SK-N-SH (cell line): ENCODE measurements at regions not wholly inside any gene's neighbourhood (a gene's known extent, or its start where the extent isn't known, plus 50 kb on each side); places are given as distances from the start of the nearest gene placed in this dataset.

Experiments
- CTCF ChIA-PET: fragments of 300-600, 350-600 bp; formaldehyde crosslinking; extraction: SDS; loops from one replicate; lab custom pipeline; 2021; lab: Yijun Ruan, JAX
- POLR2A ChIA-PET: fragments of 350-600 bp; sonication (Branson Sonifier 250); formaldehyde crosslinking; extraction: SDS; loops from one replicate; lab custom pipeline; 2020; ENCODE audit warnings: antibody characterized with exemption, inconsistent platforms; lab: Yijun Ruan, JAX
- DNase-seq: peaks from one replicate; pipeline ENCODE4 v3.0.0; 2012
- H2AFZ ChIP-seq: fragments of 200-600 bp; sonication (generic); 2 replicates; pipeline ENCODE4 v1.8.1; 2016; ENCODE audit warnings: antibody characterized with exemption, mild to moderate bottlenecking, low read depth
- H3F3A ChIP-seq: fragments of 200-600 bp; sonication (generic); replicated peaks from 2 replicates; pipeline ENCODE3; 2016; ENCODE audit warnings: antibody characterized with exemption, mild to moderate bottlenecking; ENCODE audit not compliant: insufficient read depth
- H3K27ac ChIP-seq, 2 experiments: fragments of 200-500 bp in 1 of 2; fragments of 200-600 bp in 1 of 2; sonication (Bioruptor generic) in 1 of 2; sonication (generic), shearing (Covaris generic) in 1 of 2; 2 replicates each; pipeline versions ENCODE4 v1.5.1 to v1.6.1; 2014 to 2016; ENCODE audit warnings: low read depth in 2 of 2, inconsistent platforms in 1 of 2, low read length in 1 of 2, mild to moderate bottlenecking in 1 of 2, mixed read lengths in 1 of 2
- H3K27me3 ChIP-seq: fragments of 200-600 bp; sonication (generic), shearing (Covaris generic); 2 replicates; pipeline ENCODE4 v1.6.1; 2016; ENCODE audit warnings: mixed run types; ENCODE audit not compliant: insufficient read depth
- H3K36me3 ChIP-seq, 2 experiments: fragments of 200-500 bp in 1 of 2; fragments of 200-600 bp in 1 of 2; sonication (Bioruptor generic) in 1 of 2; sonication (generic) in 1 of 2; replicated peaks in 1 of 2; 2 replicates each; pipeline versions ENCODE3 to v1.5.1; 2014 to 2016; ENCODE audit warnings: low read length in 1 of 2, mild to moderate bottlenecking in 1 of 2; ENCODE audit not compliant: insufficient read depth in 2 of 2, control insufficient read depth in 1 of 2
- H3K4me1 ChIP-seq, 2 experiments: fragments of 200-500 bp in 1 of 2; fragments of 200-600 bp in 1 of 2; sonication (Bioruptor generic) in 1 of 2; sonication (generic), shearing (Covaris generic) in 1 of 2; 2 replicates each; pipeline versions ENCODE4 v1.5.1 to v1.6.1; 2014 to 2016; ENCODE audit warnings: low read depth in 1 of 2, low read length in 1 of 2, mixed run types in 1 of 2; ENCODE audit not compliant: insufficient read depth in 2 of 2, control insufficient read depth in 1 of 2
- H3K4me2 ChIP-seq: fragments of 200-600 bp; sonication (generic), shearing (Covaris generic); 2 replicates; pipeline ENCODE4 v1.6.1; 2017; ENCODE audit warnings: mixed run types
- H3K4me3 ChIP-seq, 2 experiments: fragments of 200-500 bp in 1 of 2; fragments of 200-600 bp in 1 of 2; sonication (Bioruptor generic) in 1 of 2; sonication (generic), shearing (Covaris generic) in 1 of 2; 2 replicates each; pipeline versions ENCODE4 v1.5.1 to v1.8.1; 2014 to 2016; ENCODE audit warnings: low read depth in 2 of 2, inconsistent platforms in 1 of 2, low read length in 1 of 2, mild to moderate bottlenecking in 1 of 2, mixed read lengths in 1 of 2, moderate library complexity in 1 of 2
- H3K79me2 ChIP-seq: fragments of 200-600 bp; sonication (generic); 2 replicates; pipeline ENCODE4 v1.8.1; 2017; ENCODE audit warnings: mild to moderate bottlenecking; ENCODE audit not compliant: insufficient read depth
- H3K9ac ChIP-seq: fragments of 200-600 bp; sonication (generic); 2 replicates; pipeline ENCODE4 v1.6.1; 2017; ENCODE audit warnings: mixed run types
- H3K9me2 ChIP-seq: fragments of 200-600 bp; sonication (generic); 2 replicates; pipeline ENCODE4 v1.6.1; 2017; ENCODE audit warnings: mixed run types
- H3K9me3 ChIP-seq: fragments of 200-600 bp; sonication (generic); 2 replicates; pipeline ENCODE4 v1.6.1; 2017; ENCODE audit warnings: mixed run types, mild to moderate bottlenecking, moderate library complexity
- H4K20me1 ChIP-seq: fragments of 200-600 bp; sonication (generic); 2 replicates; pipeline ENCODE4 v1.6.1; 2017; ENCODE audit warnings: mild to moderate bottlenecking, mixed run types; ENCODE audit not compliant: insufficient read depth
- ELF1 ChIP-seq: IDR thresholded peaks from 2 replicates; pipeline ENCODE4 v1.4.0; 2012
- EP300 ChIP-seq, 2 experiments: IDR thresholded peaks; 2 replicates each; pipeline versions ENCODE4 v1.4.0 to v1.6.1; 2012; ENCODE audit warnings: borderline replicate concordance in 1 of 2, low read depth in 1 of 2, low read length in 1 of 2
- EZH2phosphoT487 ChIP-seq: fragments of 200-600 bp; sonication (generic); IDR thresholded peaks from 2 replicates; pipeline ENCODE4 v1.6.1; 2017; ENCODE audit warnings: low read depth, mixed run types, mild to moderate bottlenecking, antibody characterized with exemption, moderate library complexity, borderline replicate concordance
- FOSL2 ChIP-seq: IDR thresholded peaks from 2 replicates; pipeline ENCODE4 v1.4.0; 2012; ENCODE audit warnings: low read depth, mild to moderate bottlenecking, moderate library complexity, borderline replicate concordance
- FOXM1 ChIP-seq: IDR thresholded peaks from 2 replicates; pipeline ENCODE4 v1.4.0; 2012; ENCODE audit warnings: low read depth, mild to moderate bottlenecking
- GABPA ChIP-seq: IDR thresholded peaks from 2 replicates; pipeline ENCODE4 v1.4.0; 2012; ENCODE audit warnings: low read depth, mild to moderate bottlenecking
- GATA2 ChIP-seq: sonication (generic); formaldehyde crosslinking; IDR thresholded peaks from 2 replicates; pipeline ENCODE4 v1.5.0; 2020; ENCODE audit warnings: mild to moderate bottlenecking, missing genetic modification reagents
- MAX ChIP-seq: IDR thresholded peaks from 2 replicates; pipeline ENCODE4 v1.4.0; 2012; ENCODE audit warnings: low read depth
- NFIC ChIP-seq: IDR thresholded peaks from 2 replicates; pipeline ENCODE4 v1.4.0; 2012; ENCODE audit warnings: borderline replicate concordance
- NRF1 ChIP-seq: IDR thresholded peaks from 2 replicates; pipeline ENCODE4 v1.6.1; 2012; ENCODE audit warnings: low read depth, mild to moderate bottlenecking, low read length
- RAD21 ChIP-seq: IDR thresholded peaks from 2 replicates; pipeline ENCODE4 v1.6.1; 2012; ENCODE audit warnings: mild to moderate bottlenecking, low read length
- RCOR1 ChIP-seq: fragments of 150-350 bp; IDR thresholded peaks from 2 replicates; pipeline ENCODE4 v1.6.1; 2017; ENCODE audit warnings: antibody characterized with exemption, low read length
- REST ChIP-seq: IDR thresholded peaks from 2 replicates; pipeline ENCODE4 v1.6.1; 2012; ENCODE audit warnings: mild to moderate bottlenecking, low read depth, low read length, moderate library complexity
- RFX5 ChIP-seq: IDR thresholded peaks from 2 replicates; pipeline ENCODE4 v1.6.1; 2012; ENCODE audit warnings: mild to moderate bottlenecking, improper control_type of control experiment, low read length
- RXRA ChIP-seq: IDR thresholded peaks from 2 replicates; pipeline ENCODE4 v1.4.0; 2012; ENCODE audit warnings: low read depth, mild to moderate bottlenecking, borderline replicate concordance
- SMC3 ChIP-seq: IDR thresholded peaks from 2 replicates; pipeline ENCODE4 v1.6.1; 2012; ENCODE audit warnings: low read depth, low read length, improper control_type of control experiment
- TAF1 ChIP-seq: IDR thresholded peaks from 2 replicates; pipeline ENCODE4 v1.6.1; 2012; ENCODE audit warnings: low read depth, mild to moderate bottlenecking, low read length, moderate library complexity, borderline replicate concordance
- TCF12 ChIP-seq: IDR thresholded peaks from 2 replicates; pipeline ENCODE4 v1.4.0; 2012
- TEAD4 ChIP-seq: IDR thresholded peaks from 2 replicates; pipeline ENCODE4 v1.4.0; 2012; ENCODE audit warnings: mild to moderate bottlenecking, borderline replicate concordance; ENCODE audit not compliant: insufficient read depth
- USF1 ChIP-seq: IDR thresholded peaks from 2 replicates; pipeline ENCODE4 v1.4.0; 2012; ENCODE audit warnings: low read depth, borderline replicate concordance
- whole genome bisulfite sequencing: methylation state at CpG from one replicate; pipeline ENCODE4 v1.1.6; 2017; ENCODE audit warnings: low lambda C conversion rate; 5-methylcytosine and 5-hydroxymethylcytosine counted together

GRCh38 chr1:38185913-38186312 is 139.3 kb upstream of the POU3F1 start:
- TF ChIP-seq MAX (no peak), USF1 (no peak), NRF1 (no peak), GABPA (no peak), TEAD4 (no peak), TAF1 (no peak), RCOR1 (no peak), FOSL2 (no peak), EZH2phosphoT487 (no peak), SMC3 (no peak), GATA2 (CRISPR knock-in tag) (no peak), REST (no peak), ELF1 (no peak), RAD21 (no peak), FOXM1 (no peak), NFIC (no peak)
- Histone ChIP-seq H3F3A (no peaks in the 10 kb centered on the region), H3K27me3 (peaks cover 37% of the 10 kb centered on the region; the same call in 1 of the 2 replicates), H2AFZ (no peak overlapping the region), H3K27ac (no peak overlapping the region), H4K20me1 (no peaks in the 10 kb centered on the region), H3K4me2 (no peak overlapping the region), H3K9ac (no peak overlapping the region), H3K36me3 (no peaks in the 10 kb centered on the region), H3K9me3 (no peaks in the 10 kb centered on the region), H3K4me1 (no peaks in the 10 kb centered on the region), H3K4me3 (no peak overlapping the region), H3K79me2 (no peaks in the 10 kb centered on the region), H3K9me2 (no peaks in the 10 kb centered on the region)
- ChIA-PET POLR2A (no interaction called here), CTCF (no interaction called here)
- WGBS, result 45% methylated on average over 7 of the region's 7 CpGs
- no peak for DNase-seq

- Histone ChIP-seq H3K4me1 (no peaks in the 10 kb centered on the region), H4K20me1 (no peaks in the 10 kb centered on the region), H3K79me2 (no peaks in the 10 kb centered on the region), H3K27me3 (peaks cover 28% of the 10 kb centered on the region; the same call in 1 of the 2 replicates), H3K9me3 (no peaks in the 10 kb centered on the region), H3K4me3 (no peak overlapping the region), H3K9ac (no peak overlapping the region), H3K36me3 (no peaks in the 10 kb centered on the region), H3F3A (no peaks in the 10 kb centered on the region), H2AFZ (no peak overlapping the region), H3K27ac (no peak overlapping the region), H3K9me2 (no peaks in the 10 kb centered on the region), H3K4me2 (no peak overlapping the region)
- DNase-seq, result no peak
- WGBS, result 0% methylated on average over 2 of the region's 2 CpGs
- CTCF ChIA-PET, result no interaction called here
- TF ChIP-seq GATA2 (CRISPR knock-in tag) (no peak), RXRA (no peak), EP300 (IDR thresholded peaks at IDR 0.05; ENCODE audit: borderline replicate concordance in 1 of 2, low read depth in 1 of 2, low read length in 1 of 2) (no peak), RCOR1 (no peak), RFX5 (no peak), TCF12 (no peak)
- POLR2A ChIA-PET, result no interaction called here
These were observed 137.2 kb upstream of the POU3F1 start for GRCh38 chr1:38183747-38184146.
